ENCODE measurements at regions not wholly inside any gene's neighbourhood (a gene's known extent, or its start where the extent isn't known, plus 50 kb on each side); places are given as distances from the start of the nearest gene placed in this dataset.

DNA sequence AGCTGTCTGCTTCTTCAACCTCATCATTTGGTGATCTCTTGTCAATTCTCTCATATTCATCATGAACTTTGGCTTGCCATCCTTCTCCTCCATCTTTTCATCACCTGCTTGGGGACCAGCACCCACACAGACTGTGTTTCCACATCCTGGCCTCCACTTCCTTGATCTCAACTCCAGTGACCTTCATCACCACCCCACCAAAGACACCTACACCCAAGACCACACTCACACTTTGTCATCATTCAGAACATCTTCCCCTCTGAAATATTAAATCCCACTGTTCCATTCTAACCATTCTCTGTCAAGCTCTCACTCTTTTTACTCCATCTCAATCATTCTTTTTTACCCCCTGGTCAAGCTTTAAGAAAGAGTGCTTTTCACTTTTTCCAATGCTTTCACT, 115.5 kb upstream of the VAV3 start:
- TF ChIP-seq POLR2AphosphoS5 (IDR thresholded peaks at IDR 0.05) (no peak), POLR2A (IDR thresholded peaks at IDR 0.05) (no peak)

Measured in suprapubic skin (tissue), 4 donors.